Tibial nerve (tissue), 4 donors: ENCODE measurements at regions not wholly inside any gene's neighbourhood (a gene's known extent, or its start where the extent isn't known, plus 50 kb on each side); places are given as distances from the start of the nearest gene placed in this dataset.

ENCODE experiments used
- CTCF ChIP-seq, 5 experiments: fragments of 200-600 bp in 3 of 5; fragments of 450-650 bp in 2 of 5; sonication (generic) in 3 of 5; IDR thresholded peaks; one replicate each; pipeline ENCODE4 v1.5.1; 2016 to 2019; ENCODE audit warnings: antibody characterized with exemption in 5 of 5, mild to moderate bottlenecking in 3 of 5, moderate library complexity in 2 of 5
- EP300 ChIP-seq, 2 donors: sonication (generic); formaldehyde crosslinking; IDR thresholded peaks; one replicate each; pipeline ENCODE4 v1.6.1; 2017; ENCODE audit warnings: antibody characterized with exemption in 2 of 2, mild to moderate bottlenecking in 1 of 2
- POLR2A ChIP-seq, 2 donors: fragments of 450-650 bp; IDR thresholded peaks; one replicate each; pipeline ENCODE4 v1.6.1; 2017; ENCODE audit warnings: antibody characterized with exemption in 2 of 2, mild to moderate bottlenecking in 2 of 2, moderate library complexity in 2 of 2

GRCh38 chr9:103985077-103985476, 109.0 kb upstream of the SMC2 start:
- TF ChIP-seq POLR2A (IDR thresholded peaks at IDR 0.05) (no peak), CTCF (IDR thresholded peaks at IDR 0.05) (no peak), EP300 (IDR thresholded peaks at IDR 0.05) (no peak)
